A673 (cell line): ENCODE measurements at regions not wholly inside any gene's neighbourhood (a gene's known extent, or its start where the extent isn't known, plus 50 kb on each side); places are given as distances from the start of the nearest gene placed in this dataset.

Experiments
- BruUV-seq: library from RNA; stranded (reverse); fragments of 400-500 nt; replicated peaks from 2 replicates; lab custom pipeline; 2021; lab: Mats Ljungman, UMichigan
- CTCF ChIA-PET: fragments of 300-600 bp; sonication (Branson Sonifier 250); formaldehyde crosslinking; loops from one replicate; lab custom pipeline; 2022; ENCODE audit warnings: antibody characterized with exemption; lab: Charles Lee
- POLR2A ChIA-PET: fragments of 300-600 bp; sonication (Branson Sonifier 250); formaldehyde crosslinking; loops from one replicate; lab custom pipeline; 2022; ENCODE audit warnings: antibody characterized with exemption; ENCODE audit not compliant: low non-redundant PET; lab: Charles Lee
- DNase-seq: peaks from one replicate; pipeline ENCODE4 v3.0.0-alpha.2; 2015; ENCODE audit warnings: low spot score
- H3K27ac ChIP-seq: fragments of 200-600 bp; sonication (generic); 2 replicates; pipeline ENCODE4 v1.5.1; 2016; ENCODE audit warnings: mixed run types, low read depth, mild to moderate bottlenecking, mixed read lengths, antibody characterized with exemption, low read length; ENCODE audit not compliant: poor library complexity, severe bottlenecking
- H3K27me3 ChIP-seq: fragments of 200-600 bp; sonication (generic); replicated peaks from 2 replicates; pipeline ENCODE4 v1.6.1; 2017; ENCODE audit warnings: mixed run types, low read depth, mild to moderate bottlenecking, mixed read lengths, antibody characterized with exemption, low read length; ENCODE audit not compliant: insufficient read depth, poor library complexity
- H3K36me3 ChIP-seq: fragments of 200-600 bp; sonication (generic); 2 replicates; pipeline ENCODE4 v1.6.1; 2016; ENCODE audit warnings: mixed run types, mild to moderate bottlenecking, mixed read lengths, antibody characterized with exemption, low read length; ENCODE audit not compliant: insufficient read depth, poor library complexity, severe bottlenecking
- H3K4me1 ChIP-seq: fragments of 200-600 bp; sonication (generic); 2 replicates; pipeline ENCODE4 v1.6.1; 2017; ENCODE audit warnings: mixed run types, mild to moderate bottlenecking, mixed read lengths, antibody characterized with exemption, low read length; ENCODE audit not compliant: insufficient read depth, poor library complexity, severe bottlenecking
- H3K4me3 ChIP-seq: fragments of 200-600 bp; sonication (generic); 2 replicates; pipeline ENCODE4 v1.5.1; 2016; ENCODE audit warnings: low read depth, mixed run types, mild to moderate bottlenecking, mixed read lengths, low read length; ENCODE audit not compliant: poor library complexity, severe bottlenecking
- H3K9me3 ChIP-seq: fragments of 200-600 bp; sonication (generic); 2 replicates; pipeline ENCODE4 v1.6.1; 2016; ENCODE audit warnings: mixed run types, low read depth, mild to moderate bottlenecking, mixed read lengths, antibody characterized with exemption, low read length; ENCODE audit not compliant: poor library complexity, severe bottlenecking
- EZH2 ChIP-seq: fragments of 200-600 bp; sonication (generic); IDR thresholded peaks from 2 replicates; pipeline ENCODE4 v1.6.1; 2017; ENCODE audit warnings: borderline replicate concordance, low read depth, mild to moderate bottlenecking, mixed read lengths, antibody characterized with exemption, low read length; ENCODE audit not compliant: poor library complexity, severe bottlenecking
- intact Hi-C: fragments of 100-400 bp; cut with micrococcal nuclease; formaldehyde crosslinking; loops from one replicate; pipeline ENCODE4 v1.10.0; 2022; ENCODE audit not compliant: unreplicated experiment
- TF ChIP-seq, protein P1 (sequence below): fragments of 300-800, 200-600 bp; sonication (generic); conservative IDR thresholded peaks from 2 replicates; pipeline ENCODE4 v1.5.1; 2017; ENCODE audit warnings: low read depth, mild to moderate bottlenecking, antibody characterized with exemption, low read length, moderate library complexity, mixed read lengths

DNA sequence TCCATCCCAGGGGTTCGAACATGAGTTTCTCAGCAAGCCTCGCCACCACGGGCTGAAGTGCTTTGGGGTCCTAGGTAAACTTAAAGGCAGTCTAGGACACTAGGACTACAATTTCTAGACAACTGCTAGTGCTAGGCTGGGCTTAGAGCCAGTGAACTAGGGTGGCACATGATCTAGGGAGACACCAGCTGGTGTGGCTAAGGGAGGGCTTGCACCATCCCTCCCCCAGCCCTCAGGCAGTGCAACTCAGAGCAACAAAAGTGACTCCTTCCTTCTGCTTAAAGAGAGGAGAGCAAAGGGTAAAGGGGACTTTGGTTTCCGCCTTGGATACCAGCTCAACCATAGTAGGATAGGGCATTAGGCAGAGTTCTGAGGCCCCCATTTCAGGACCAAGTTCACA lies 162.5 kb upstream of the AFF2 start:
- no peaks in the 10 kb centered on the region for H3K36me3 ChIP-seq
- intact Hi-C loops = no loop called here
- H3K4me1 ChIP-seq = no peaks in the 10 kb centered on the region
- H3K27me3 ChIP-seq = no peaks in the 10 kb centered on the region
- ChIA-PET CTCF (no interaction called here), POLR2A (no interaction called here)
- H3K27ac ChIP-seq = no peak overlapping the region
- H3K4me3 ChIP-seq = no peak overlapping the region
- no peak for DNase-seq
- BruUV-seq = no TSS peak
- TF ChIP-seq, protein P1, sequence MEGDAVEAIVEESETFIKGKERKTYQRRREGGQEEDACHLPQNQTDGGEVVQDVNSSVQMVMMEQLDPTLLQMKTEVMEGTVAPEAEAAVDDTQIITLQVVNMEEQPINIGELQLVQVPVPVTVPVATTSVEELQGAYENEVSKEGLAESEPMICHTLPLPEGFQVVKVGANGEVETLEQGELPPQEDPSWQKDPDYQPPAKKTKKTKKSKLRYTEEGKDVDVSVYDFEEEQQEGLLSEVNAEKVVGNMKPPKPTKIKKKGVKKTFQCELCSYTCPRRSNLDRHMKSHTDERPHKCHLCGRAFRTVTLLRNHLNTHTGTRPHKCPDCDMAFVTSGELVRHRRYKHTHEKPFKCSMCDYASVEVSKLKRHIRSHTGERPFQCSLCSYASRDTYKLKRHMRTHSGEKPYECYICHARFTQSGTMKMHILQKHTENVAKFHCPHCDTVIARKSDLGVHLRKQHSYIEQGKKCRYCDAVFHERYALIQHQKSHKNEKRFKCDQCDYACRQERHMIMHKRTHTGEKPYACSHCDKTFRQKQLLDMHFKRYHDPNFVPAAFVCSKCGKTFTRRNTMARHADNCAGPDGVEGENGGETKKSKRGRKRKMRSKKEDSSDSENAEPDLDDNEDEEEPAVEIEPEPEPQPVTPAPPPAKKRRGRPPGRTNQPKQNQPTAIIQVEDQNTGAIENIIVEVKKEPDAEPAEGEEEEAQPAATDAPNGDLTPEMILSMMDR = no peak
- no peak for TF ChIP-seq EZH2
- H3K9me3 ChIP-seq = peaks cover 14% of the 10 kb centered on the region

- H3K27me3 ChIP-seq = no peaks in the 10 kb centered on the region
- TF ChIP-seq, protein P1 = no peak
- BruUV-seq = no TSS peak
- no peak overlapping the region for H3K4me3 ChIP-seq
- H3K4me1 ChIP-seq = no peaks in the 10 kb centered on the region
- H3K27ac ChIP-seq = no peak overlapping the region
- POLR2A ChIA-PET = no interaction called here
- H3K9me3 ChIP-seq = peaks cover 14% of the 10 kb centered on the region
- no peaks in the 10 kb centered on the region for H3K36me3 ChIP-seq
- CTCF ChIA-PET = no interaction called here
- intact Hi-C loops = no loop called here
- no peak for DNase-seq
These were observed 145.5 kb upstream of the AFF2 start for GRCh38 chrX:148354916-148355315.

DNA sequence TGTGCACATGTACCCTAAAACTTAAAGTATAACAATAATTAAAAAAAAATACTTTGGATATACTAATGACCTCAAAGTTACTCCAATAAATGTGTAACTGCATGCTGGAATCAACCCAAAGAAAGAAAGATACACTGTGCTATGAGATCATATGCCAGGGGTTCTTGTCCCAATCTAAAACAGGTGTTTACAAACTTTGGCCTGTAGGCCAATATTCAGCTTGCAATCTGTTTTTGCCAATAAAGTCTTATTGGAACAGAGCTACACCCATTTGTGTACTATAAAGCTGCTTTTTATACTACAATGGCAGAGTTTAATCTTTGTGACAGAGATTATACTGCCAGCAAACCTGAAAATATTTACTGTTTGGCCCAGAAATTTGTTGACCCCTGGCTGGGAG lies 138.8 kb upstream of the AFF2 start:
- no peak for TF ChIP-seq EZH2
- TF ChIP-seq, protein P1 = no peak
- ChIA-PET POLR2A (no interaction called here), CTCF (no interaction called here)
- Histone ChIP-seq H3K9me3 (peaks cover under 1% of the 10 kb centered on the region), H3K4me1 (no peaks in the 10 kb centered on the region), H3K36me3 (no peaks in the 10 kb centered on the region), H3K4me3 (no peak overlapping the region), H3K27ac (no peak overlapping the region), H3K27me3 (no peaks in the 10 kb centered on the region)
- intact Hi-C loops = no loop called here
- no peak for DNase-seq
- BruUV-seq = no TSS peak
